Endothelial cell of umbilical vein (primary cell): ENCODE measurements at regions not wholly inside any gene's neighbourhood (a gene's known extent, or its start where the extent isn't known, plus 50 kb on each side); places are given as distances from the start of the nearest gene placed in this dataset.

ENCODE experiments used
- BruUV-seq: library from RNA; stranded (reverse); fragments of 400-500 nt; replicated peaks from 2 replicates; lab custom pipeline; 2021; lab: Mats Ljungman, UMichigan
- CTCF ChIA-PET: fragments of 300-600, 350-600 bp; sonication (Branson Sonifier 250); formaldehyde crosslinking; loops from one replicate; lab custom pipeline; 2021; ENCODE audit warnings: antibody characterized with exemption, inconsistent platforms; lab: Charles Lee
- POLR2A ChIA-PET: fragments of 300-600, 350-600 bp; sonication (Branson Sonifier 250); formaldehyde crosslinking; loops from one replicate; lab custom pipeline; 2021; ENCODE audit warnings: antibody characterized with exemption, inconsistent platforms; lab: Charles Lee
- DNase-seq: peaks from one replicate; pipeline ENCODE4 v3.0.0-alpha.2; 2011; ENCODE audit warnings: low read depth, low spot score
- FAIRE-seq: peaks from 2 replicates; lab custom pipeline; 2011; peaks lifted over from hg19 to GRCh38; lab: Jason Lieb, UNC
- H2AFZ ChIP-seq: 2 replicates; pipeline ENCODE4 v1.6.0; 2012; ENCODE audit warnings: low read depth, low read length, control low read depth, inconsistent platforms
- H3K27ac ChIP-seq: 2 replicates; pipeline ENCODE4 v1.5.1; 2011; ENCODE audit warnings: low read depth, mild to moderate bottlenecking, control low read depth, low read length, moderate library complexity; ENCODE audit not compliant: insufficient read depth
- H3K27me3 ChIP-seq, 2 experiments: 2 replicates each; pipeline versions ENCODE4 v1.6.0 to v1.6.1; 2011; ENCODE audit warnings: low read length in 2 of 2, mixed read lengths in 1 of 2; ENCODE audit not compliant: control insufficient read depth in 2 of 2, insufficient read depth in 2 of 2
- H3K36me3 ChIP-seq, 2 experiments: 2 replicates in 1 of 2; 3 replicates in 1 of 2; pipeline ENCODE4 v1.5.1; 2011; ENCODE audit warnings: low read length in 2 of 2, mild to moderate bottlenecking in 1 of 2, moderate library complexity in 1 of 2; ENCODE audit not compliant: control insufficient read depth in 2 of 2, insufficient read depth in 2 of 2; ENCODE audit errors: extremely low read depth in 1 of 2
- H3K4me1 ChIP-seq: 3 replicates; pipeline ENCODE4 v1.5.1; 2011; ENCODE audit warnings: mild to moderate bottlenecking, low read length; ENCODE audit not compliant: control insufficient read depth, insufficient read depth; ENCODE audit errors: extremely low read depth
- H3K4me2 ChIP-seq: 2 replicates; pipeline ENCODE4 v1.6.1; 2011; ENCODE audit warnings: low read length, control low read depth, mixed read lengths; ENCODE audit not compliant: insufficient read depth
- H3K4me3 ChIP-seq, 3 experiments: fragments of 200-600 bp in 1 of 3; sonication (generic), shearing (Covaris generic) in 1 of 3; replicated peaks in 1 of 3; 2 replicates each; pipeline ENCODE4 v1.5.1; 2011 to 2016; ENCODE audit warnings: control low read depth in 3 of 3, low read length in 3 of 3, mild to moderate bottlenecking in 2 of 3, inconsistent platforms in 1 of 3, low read depth in 1 of 3, moderate library complexity in 1 of 3; ENCODE audit not compliant: insufficient read depth in 1 of 3
- H3K79me2 ChIP-seq: 2 replicates; pipeline ENCODE4 v1.6.0; 2012; ENCODE audit warnings: low read length, inconsistent platforms; ENCODE audit not compliant: control insufficient read depth, insufficient read depth
- H3K9ac ChIP-seq: replicated peaks from 2 replicates; pipeline ENCODE3; 2011; ENCODE audit warnings: low read length, control low read depth; ENCODE audit not compliant: insufficient read depth; ENCODE audit errors: extremely low read depth
- H3K9me1 ChIP-seq: replicated peaks from 3 replicates; pipeline ENCODE4 v1.6.0; 2011; ENCODE audit warnings: mild to moderate bottlenecking, low read length; ENCODE audit not compliant: control insufficient read depth, insufficient read depth; ENCODE audit errors: extremely low read depth
- H3K9me3 ChIP-seq: replicated peaks from 2 replicates; pipeline ENCODE4 v1.5.1; 2012; ENCODE audit warnings: low read length, inconsistent platforms; ENCODE audit not compliant: control insufficient read depth, insufficient read depth
- H4K20me1 ChIP-seq: replicated peaks from 2 replicates; pipeline ENCODE3; 2011; ENCODE audit warnings: mild to moderate bottlenecking, low read length; ENCODE audit not compliant: control insufficient read depth, insufficient read depth; ENCODE audit errors: extremely low read depth
- EZH2 ChIP-seq: IDR thresholded peaks from 2 replicates; pipeline ENCODE4 v1.6.1; 2012; ENCODE audit warnings: borderline replicate concordance, low read depth, mild to moderate bottlenecking, moderate library complexity, low read length, inconsistent platforms; ENCODE audit not compliant: severe bottlenecking
- FOS ChIP-seq: IDR thresholded peaks from 2 replicates; pipeline ENCODE4 v1.6.1; 2011; ENCODE audit warnings: mild to moderate bottlenecking, low read length, moderate library complexity, borderline replicate concordance; ENCODE audit not compliant: insufficient read depth
- GATA2 ChIP-seq: IDR thresholded peaks from 2 replicates; pipeline ENCODE4 v1.7.0; 2011; ENCODE audit warnings: low read depth, mild to moderate bottlenecking, moderate library complexity, mixed read lengths, low read length; ENCODE audit not compliant: insufficient read length, insufficient read depth
- JUN ChIP-seq: IDR thresholded peaks from 2 replicates; pipeline ENCODE4 v1.6.1; 2011; ENCODE audit warnings: borderline replicate concordance, low read depth; ENCODE audit not compliant: insufficient read length, insufficient read depth
- MAX ChIP-seq: IDR thresholded peaks from 2 replicates; pipeline ENCODE4 v1.6.1; 2011; ENCODE audit not compliant: insufficient read depth, insufficient read length
- MYC ChIP-seq: IDR thresholded peaks from one replicate; pipeline ENCODE4 v1.6.1; 2011; ENCODE audit warnings: mild to moderate bottlenecking, low read depth, low read length
- POLR2A ChIP-seq: IDR thresholded peaks from 2 replicates; pipeline ENCODE4 v1.6.1; 2012; ENCODE audit warnings: low read depth, mild to moderate bottlenecking, control low read depth, low read length
- POLR2AphosphoS5 ChIP-seq: IDR thresholded peaks from 2 replicates; pipeline ENCODE4 v1.6.1; 2012; ENCODE audit warnings: low read depth, mild to moderate bottlenecking, control low read depth, low read length, moderate library complexity; ENCODE audit not compliant: insufficient read depth
- dilution Hi-C: fragments of 300-500 bp; cut with MboI; formaldehyde crosslinking; loops from one replicate; pipeline ENCODE4 v1.15.0; 2019; ENCODE audit warnings: low sequenced_read_pairs; ENCODE audit not compliant: extremely low pct_ligation_motif_present
- intact Hi-C: fragments of 100-400 bp; cut with micrococcal nuclease; formaldehyde crosslinking; loops from one replicate; pipeline ENCODE4 v1.10.0; 2022
- TF ChIP-seq, protein P1 (sequence below), 2 donors: IDR thresholded peaks; 1 replicate in 1 of 2; 2 replicates in 1 of 2; pipeline ENCODE4 v1.5.1; 2011; ENCODE audit warnings: low read length in 2 of 2, mild to moderate bottlenecking in 2 of 2, moderate library complexity in 2 of 2, control low read depth in 1 of 2, inconsistent platforms in 1 of 2, low read depth in 1 of 2; ENCODE audit not compliant: insufficient read depth in 1 of 2; ENCODE audit errors: extremely low read depth in 1 of 2

- no peaks in the 10 kb centered on the region for H3K9me1 ChIP-seq
- BruUV-seq: no TSS peak
- H3K27ac ChIP-seq: no peak overlapping the region
- no peaks in the 10 kb centered on the region for H3K79me2 ChIP-seq
- H3K27me3 ChIP-seq: no peaks in the 10 kb centered on the region
- TF ChIP-seq POLR2AphosphoS5: no peak
- TF ChIP-seq POLR2A: no peak
- TF ChIP-seq FOS: no peak
- no peak for TF ChIP-seq MAX
- TF ChIP-seq, protein P1, sequence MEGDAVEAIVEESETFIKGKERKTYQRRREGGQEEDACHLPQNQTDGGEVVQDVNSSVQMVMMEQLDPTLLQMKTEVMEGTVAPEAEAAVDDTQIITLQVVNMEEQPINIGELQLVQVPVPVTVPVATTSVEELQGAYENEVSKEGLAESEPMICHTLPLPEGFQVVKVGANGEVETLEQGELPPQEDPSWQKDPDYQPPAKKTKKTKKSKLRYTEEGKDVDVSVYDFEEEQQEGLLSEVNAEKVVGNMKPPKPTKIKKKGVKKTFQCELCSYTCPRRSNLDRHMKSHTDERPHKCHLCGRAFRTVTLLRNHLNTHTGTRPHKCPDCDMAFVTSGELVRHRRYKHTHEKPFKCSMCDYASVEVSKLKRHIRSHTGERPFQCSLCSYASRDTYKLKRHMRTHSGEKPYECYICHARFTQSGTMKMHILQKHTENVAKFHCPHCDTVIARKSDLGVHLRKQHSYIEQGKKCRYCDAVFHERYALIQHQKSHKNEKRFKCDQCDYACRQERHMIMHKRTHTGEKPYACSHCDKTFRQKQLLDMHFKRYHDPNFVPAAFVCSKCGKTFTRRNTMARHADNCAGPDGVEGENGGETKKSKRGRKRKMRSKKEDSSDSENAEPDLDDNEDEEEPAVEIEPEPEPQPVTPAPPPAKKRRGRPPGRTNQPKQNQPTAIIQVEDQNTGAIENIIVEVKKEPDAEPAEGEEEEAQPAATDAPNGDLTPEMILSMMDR (IDR thresholded peaks at IDR 0.05; ENCODE audit: extremely low read depth in 1 of 2, insufficient read depth in 1 of 2, low read depth in 1 of 2, low read length in 2 of 2): no peak
- no peak for TF ChIP-seq GATA2
- FAIRE-seq (no peak), DNase-seq (no peak)
- H3K4me3 ChIP-seq: no peak overlapping the region
- H2AFZ ChIP-seq: no peak overlapping the region
- no peak overlapping the region for H3K4me2 ChIP-seq
- no peak overlapping the region for H3K9ac ChIP-seq
- CTCF ChIA-PET: no interaction called here
- H4K20me1 ChIP-seq: no peaks in the 10 kb centered on the region
- dilution Hi-C loops: no loop called here
- intact Hi-C loops: no loop called here
- no peaks in the 10 kb centered on the region for H3K36me3 ChIP-seq
- POLR2A ChIA-PET: no interaction called here
- no peaks in the 10 kb centered on the region for H3K4me1 ChIP-seq
- peaks cover 6% of the 10 kb centered on the region for H3K9me3 ChIP-seq
Measured at GRCh38 chr16:17802571-17802970, 331.8 kb upstream of the XYLT1 start.

- Histone ChIP-seq H4K20me1 (no peaks in the 10 kb centered on the region), H3K9me3 (peaks cover 7% of the 10 kb centered on the region), H3K9ac (no peak overlapping the region), H3K4me2 (no peak overlapping the region), H3K27ac (no peak overlapping the region), H3K27me3 (no peaks in the 10 kb centered on the region), H3K36me3 (no peaks in the 10 kb centered on the region), H3K9me1 (no peaks in the 10 kb centered on the region), H2AFZ (no peak overlapping the region), H3K4me1 (no peaks in the 10 kb centered on the region), H3K4me3 (no peak overlapping the region), H3K79me2 (no peaks in the 10 kb centered on the region)
- CTCF ChIA-PET: no interaction called here
- POLR2A ChIA-PET: no interaction called here
- BruUV-seq: no TSS peak
- FAIRE-seq (no peak), DNase-seq (no peak)
- dilution Hi-C loops: no loop called here
- TF ChIP-seq POLR2A (no peak), EZH2 (no peak), MAX (no peak), JUN (no peak), MYC (no peak), FOS (no peak), POLR2AphosphoS5 (no peak), GATA2 (no peak)
- TF ChIP-seq, protein P1 (IDR thresholded peaks at IDR 0.05; ENCODE audit: extremely low read depth in 1 of 2, insufficient read depth in 1 of 2, low read depth in 1 of 2, low read length in 2 of 2): no peak
- intact Hi-C loops: no loop called here
Measured at GRCh38 chr16:17801068-17801467, 330.3 kb upstream of the XYLT1 start.
